ENCODE measurements at regions not wholly inside any gene's neighbourhood (a gene's known extent, or its start where the extent isn't known, plus 50 kb on each side); places are given as distances from the start of the nearest gene placed in this dataset.

DNA sequence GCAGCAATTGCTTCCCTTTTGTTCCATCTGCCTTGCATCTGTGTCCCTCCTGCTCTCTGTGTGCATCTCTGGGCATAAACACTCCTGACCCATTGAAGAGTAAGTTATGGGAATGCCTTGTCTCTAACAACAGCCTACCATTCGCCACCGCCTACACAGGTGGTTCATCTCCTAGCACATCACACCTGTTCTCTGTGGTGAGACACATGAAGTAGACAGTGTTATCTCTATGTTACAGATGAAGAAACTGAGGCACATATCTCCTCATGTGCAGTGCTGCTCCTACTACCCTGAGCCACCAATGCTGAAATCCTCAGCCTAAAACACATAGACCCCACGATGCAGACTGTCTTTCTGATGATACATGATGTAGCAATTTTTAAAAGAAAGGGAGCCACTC is 77.6 kb downstream of the PITPNM2 start:
- no peak overlapping the region for H3K4me3 ChIP-seq (ENCODE audit: control insufficient read depth, low read depth, low read length)
- no peak for DNase-seq (ENCODE audit: low read depth)
- TF ChIP-seq, protein P1, sequence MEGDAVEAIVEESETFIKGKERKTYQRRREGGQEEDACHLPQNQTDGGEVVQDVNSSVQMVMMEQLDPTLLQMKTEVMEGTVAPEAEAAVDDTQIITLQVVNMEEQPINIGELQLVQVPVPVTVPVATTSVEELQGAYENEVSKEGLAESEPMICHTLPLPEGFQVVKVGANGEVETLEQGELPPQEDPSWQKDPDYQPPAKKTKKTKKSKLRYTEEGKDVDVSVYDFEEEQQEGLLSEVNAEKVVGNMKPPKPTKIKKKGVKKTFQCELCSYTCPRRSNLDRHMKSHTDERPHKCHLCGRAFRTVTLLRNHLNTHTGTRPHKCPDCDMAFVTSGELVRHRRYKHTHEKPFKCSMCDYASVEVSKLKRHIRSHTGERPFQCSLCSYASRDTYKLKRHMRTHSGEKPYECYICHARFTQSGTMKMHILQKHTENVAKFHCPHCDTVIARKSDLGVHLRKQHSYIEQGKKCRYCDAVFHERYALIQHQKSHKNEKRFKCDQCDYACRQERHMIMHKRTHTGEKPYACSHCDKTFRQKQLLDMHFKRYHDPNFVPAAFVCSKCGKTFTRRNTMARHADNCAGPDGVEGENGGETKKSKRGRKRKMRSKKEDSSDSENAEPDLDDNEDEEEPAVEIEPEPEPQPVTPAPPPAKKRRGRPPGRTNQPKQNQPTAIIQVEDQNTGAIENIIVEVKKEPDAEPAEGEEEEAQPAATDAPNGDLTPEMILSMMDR (conservative IDR thresholded peaks at IDR 0.05; ENCODE audit: control insufficient read depth, insufficient read depth, low read depth, low read length) = no peak

GRCh38 chr12:123071857-123072256 is 79.0 kb downstream of the PITPNM2 start:
- TF ChIP-seq, protein P1 (conservative IDR thresholded peaks at IDR 0.05; ENCODE audit: control insufficient read depth, insufficient read depth, low read depth, low read length) = no peak
- no peak for DNase-seq (ENCODE audit: low read depth)
- H3K4me3 ChIP-seq (ENCODE audit: control insufficient read depth, low read depth, low read length) = no peak overlapping the region

DNA sequence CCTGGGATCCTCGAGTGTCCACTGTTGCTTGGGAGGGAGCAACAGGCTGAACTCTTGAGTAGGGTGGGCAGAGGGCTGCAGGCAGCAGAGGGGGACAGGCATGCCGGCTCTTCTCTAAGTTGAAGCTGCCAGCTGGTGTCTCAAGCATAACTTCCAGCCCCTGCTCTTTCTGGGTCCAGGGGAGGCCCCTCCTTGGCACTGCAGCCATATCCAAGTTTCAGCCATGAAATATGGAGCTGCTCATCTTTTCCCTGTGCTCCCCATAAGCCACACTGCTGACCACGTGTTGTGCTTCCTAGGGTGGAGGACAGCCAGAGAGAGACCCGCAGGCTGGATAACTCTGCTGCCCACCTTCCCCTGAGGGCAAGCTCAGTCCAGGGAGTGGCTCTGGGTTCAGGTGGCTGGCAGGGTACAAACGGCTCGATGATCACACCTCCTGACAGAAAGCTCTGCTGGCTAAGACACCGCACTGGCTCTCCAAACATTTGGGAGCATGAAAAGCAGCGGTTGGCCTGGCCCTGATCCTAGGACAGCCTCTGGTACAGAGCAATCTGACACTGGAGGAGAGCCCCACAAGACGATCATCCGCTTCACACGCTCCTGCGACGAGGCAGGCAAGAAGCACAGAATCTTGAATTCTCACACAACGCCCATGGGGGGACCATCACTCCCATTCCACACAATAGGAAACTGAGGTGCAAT is 79.6 kb downstream of the PITPNM2 start:
- no peak overlapping the region for H3K4me3 ChIP-seq (ENCODE audit: control insufficient read depth, low read depth, low read length)
- TF ChIP-seq, protein P1 (conservative IDR thresholded peaks at IDR 0.05; ENCODE audit: control insufficient read depth, insufficient read depth, low read depth, low read length) = no peak
- DNase-seq (ENCODE audit: low read depth) = peak; percentile 28

- no peak for DNase-seq (ENCODE audit: low read depth)
- no peak overlapping the region for H3K4me3 ChIP-seq (ENCODE audit: control insufficient read depth, low read depth, low read length)
- TF ChIP-seq, protein P1 (conservative IDR thresholded peaks at IDR 0.05; ENCODE audit: control insufficient read depth, insufficient read depth, low read depth, low read length) = no peak
Measured at GRCh38 chr12:123070267-123071081, 80.4 kb downstream of the PITPNM2 start.

DNA sequence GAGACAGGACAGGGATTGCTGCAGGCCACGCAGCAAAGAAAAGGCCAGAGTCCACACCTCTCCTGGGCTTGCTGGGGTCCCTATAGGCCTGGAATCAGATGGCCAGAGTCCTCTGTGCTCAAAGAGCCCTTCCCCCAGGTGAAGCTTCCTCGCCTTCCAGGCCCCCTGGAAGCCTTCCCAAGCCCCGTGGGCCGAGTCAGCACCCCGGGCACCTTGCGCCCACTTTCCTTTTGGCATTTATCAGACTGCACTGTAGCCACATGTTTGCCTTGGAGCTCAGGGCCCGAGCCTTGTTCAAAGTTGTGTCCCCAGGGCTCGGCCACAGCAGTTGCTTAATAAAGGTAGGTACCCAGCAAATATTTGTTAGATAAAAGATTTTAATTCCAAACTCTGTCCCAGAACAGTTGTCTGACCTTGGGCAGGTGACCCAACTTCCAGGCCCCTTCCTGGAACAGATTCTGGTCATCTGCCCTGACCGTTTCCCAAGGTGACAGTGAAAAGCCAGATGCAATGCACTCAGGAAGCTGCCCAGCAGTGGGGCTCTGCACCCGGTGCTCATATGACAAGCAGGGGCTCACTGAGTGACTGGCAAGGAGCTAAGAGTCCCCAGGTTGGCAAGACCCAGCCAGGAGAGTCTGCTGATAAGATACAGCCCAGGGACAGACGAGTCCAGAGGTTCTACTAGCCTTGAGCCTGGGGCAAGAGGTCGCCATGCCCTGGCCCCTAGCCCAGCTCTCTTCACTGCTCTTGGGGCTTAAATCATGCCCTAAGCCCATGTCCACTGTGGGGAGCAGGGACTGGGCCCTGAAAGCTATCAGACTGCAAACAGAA is 81.2 kb downstream of the PITPNM2 start:
- TF ChIP-seq, protein P1 (conservative IDR thresholded peaks at IDR 0.05; ENCODE audit: control insufficient read depth, insufficient read depth, low read depth, low read length) = no peak
- no peak overlapping the region for H3K4me3 ChIP-seq (ENCODE audit: control insufficient read depth, low read depth, low read length)
- DNase-seq (ENCODE audit: low read depth) = no peak

DNA sequence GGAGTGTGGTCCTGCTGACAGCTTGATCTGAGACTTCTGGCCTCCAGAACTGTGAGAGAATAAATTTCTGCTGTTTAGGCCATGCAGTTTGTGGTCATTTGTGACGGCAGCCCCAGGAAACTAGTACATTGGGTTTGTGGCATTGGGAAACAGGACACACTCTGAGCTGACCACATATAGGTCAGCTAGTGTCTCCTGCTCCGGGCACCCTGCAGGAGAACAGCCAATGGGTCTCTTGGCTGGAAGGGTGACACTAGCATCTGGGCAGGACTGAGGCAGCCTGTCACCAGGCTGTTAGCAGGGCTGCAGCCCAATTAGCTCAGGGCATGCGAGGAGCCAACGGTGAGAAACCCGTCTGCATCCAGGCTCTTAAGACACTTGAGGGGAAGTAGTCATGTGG is 83.2 kb downstream of the PITPNM2 start:
- TF ChIP-seq, protein P1 (conservative IDR thresholded peaks at IDR 0.05; ENCODE audit: control insufficient read depth, insufficient read depth, low read depth, low read length) = no peak

More for the DNA sequence above, 83.2 kb downstream of the PITPNM2 start:
- no peak for DNase-seq (ENCODE audit: low read depth)
- no peak overlapping the region for H3K4me3 ChIP-seq (ENCODE audit: control insufficient read depth, low read depth, low read length)
